ENCODE measurements at regions not wholly inside any gene's neighbourhood (a gene's known extent, or its start where the extent isn't known, plus 50 kb on each side); places are given as distances from the start of the nearest gene placed in this dataset.
"Not testable (repeated sequence)": the region's sequence is repeated elsewhere in the genome, so short reads cannot be mapped to it uniquely, and the experiment has no call there.

DNA sequence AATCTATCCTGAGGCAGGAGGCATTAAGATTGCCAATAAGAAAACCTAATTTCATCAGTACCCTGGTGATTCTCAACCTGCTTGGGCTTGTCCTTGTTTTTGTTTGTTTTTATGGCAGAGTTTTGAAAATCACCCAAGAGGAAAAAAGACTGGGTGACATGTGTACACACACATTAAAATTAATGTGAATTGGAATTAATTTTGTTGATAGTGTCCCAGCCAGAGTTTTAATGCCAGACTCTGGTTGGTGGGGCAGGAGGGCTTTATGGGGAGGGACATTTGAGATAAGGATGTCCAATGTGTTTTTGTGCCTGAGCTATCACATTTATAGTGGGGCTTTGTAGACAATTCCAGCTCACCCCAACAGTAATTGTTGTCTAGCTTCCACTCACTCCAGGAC, 184.6 kb downstream of the ID4 start:
- Mint-ChIP-seq H3K9me3 (ENCODE audit: unreplicated experiment) (no peaks in the 10 kb centered on the region), H3K4me1 (ENCODE audit: low read depth, unreplicated experiment) (no peaks in the 10 kb centered on the region), H3K27ac (ENCODE audit: unreplicated experiment) (no peak overlapping the region), H3K36me3 (ENCODE audit: insufficient read depth, unreplicated experiment) (no peaks in the 10 kb centered on the region), H3K4me3 (ENCODE audit: unreplicated experiment) (no peak overlapping the region), H3K27me3 (ENCODE audit: insufficient read depth, unreplicated experiment) (peaks cover 5% of the 10 kb centered on the region)
- Histone ChIP-seq H3K27me3 (replicated peaks; ENCODE audit: control insufficient read depth, insufficient read depth, low read length) (no peaks in the 10 kb centered on the region), H3K9me3 (no peaks in the 10 kb centered on the region), H3K36me3 (ENCODE audit: control insufficient read depth, insufficient read depth, low read length) (no peaks in the 10 kb centered on the region), H3K4me3 (ENCODE audit: low read depth, low read length) (no peak overlapping the region), H3K4me1 (no peaks in the 10 kb centered on the region)
- intact Hi-C loops (cut with micrococcal nuclease; ENCODE audit: unreplicated experiment), result no loop called here
- DNase-seq, result no peak
- POLR2A ChIA-PET, result no interaction called here
- TF ChIP-seq CTCF (IDR thresholded peaks at IDR 0.05; ENCODE audit: insufficient read depth in 1 of 2, low read depth in 1 of 2, low read length in 1 of 2, severe bottlenecking in 1 of 2, unreplicated experiment in 1 of 2), result no peak
- CTCF ChIA-PET, result no interaction called here
- BruUV-seq (replicated peaks), result no TSS peak

GRCh38 chr6:20023549-20024315, 186.6 kb downstream of the ID4 start:
- H3K36me3 Mint-ChIP-seq (ENCODE audit: insufficient read depth, unreplicated experiment); H3K9me3 Mint-ChIP-seq (ENCODE audit: unreplicated experiment); POLR2A ChIA-PET; BruUV-seq (replicated peaks); H3K36me3 ChIP-seq (ENCODE audit: control insufficient read depth, insufficient read depth, low read length); H3K4me3 Mint-ChIP-seq (ENCODE audit: unreplicated experiment); intact Hi-C loops (cut with micrococcal nuclease; ENCODE audit: unreplicated experiment); H3K27ac Mint-ChIP-seq (ENCODE audit: unreplicated experiment); CTCF ChIA-PET; H3K27me3 ChIP-seq (replicated peaks; ENCODE audit: control insufficient read depth, insufficient read depth, low read length); H3K9me3 ChIP-seq; DNase-seq; H3K4me1 ChIP-seq; H3K4me3 ChIP-seq (ENCODE audit: low read depth, low read length); H3K4me1 Mint-ChIP-seq (ENCODE audit: low read depth, unreplicated experiment): not testable (repeated sequence)
- peaks cover 15% of the 10 kb centered on the region for H3K27me3 Mint-ChIP-seq (ENCODE audit: insufficient read depth, unreplicated experiment)

DNA sequence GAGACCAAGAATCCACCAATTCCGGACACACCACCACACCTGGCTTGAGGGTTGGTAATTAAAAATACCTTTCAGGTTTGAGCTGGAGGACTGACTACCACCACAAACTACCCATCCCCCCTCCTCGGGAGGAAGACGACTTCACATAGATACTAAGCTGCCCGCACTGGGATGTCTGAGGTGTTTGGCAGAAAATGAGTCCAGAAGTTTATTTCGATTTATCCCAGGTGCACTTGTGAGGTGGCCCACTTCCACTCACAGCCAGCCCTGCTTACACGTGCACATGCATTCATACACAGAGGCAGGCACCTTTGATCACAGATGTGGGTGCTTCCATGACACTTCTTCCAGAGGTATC, 187.1 kb downstream of the ID4 start:
- H3K9me3 Mint-ChIP-seq (ENCODE audit: unreplicated experiment), result no peaks in the 10 kb centered on the region
- no peak overlapping the region for H3K27ac Mint-ChIP-seq (ENCODE audit: unreplicated experiment)
- Histone ChIP-seq H3K36me3 (ENCODE audit: control insufficient read depth, insufficient read depth, low read length) (no peaks in the 10 kb centered on the region), H3K4me1 (no peaks in the 10 kb centered on the region), H3K27me3 (replicated peaks; ENCODE audit: control insufficient read depth, insufficient read depth, low read length) (no peaks in the 10 kb centered on the region), H3K9me3 (no peaks in the 10 kb centered on the region), H3K4me3 (ENCODE audit: low read depth, low read length) (no peak overlapping the region)
- H3K36me3 Mint-ChIP-seq (ENCODE audit: insufficient read depth, unreplicated experiment), result no peaks in the 10 kb centered on the region
- no peak overlapping the region for H3K4me3 Mint-ChIP-seq (ENCODE audit: unreplicated experiment)
- no peaks in the 10 kb centered on the region for H3K4me1 Mint-ChIP-seq (ENCODE audit: low read depth, unreplicated experiment)
- ChIA-PET POLR2A (no interaction called here), CTCF (interaction anchor here (0.6 kb wide), 1 partner anchor 94 kb away, joined by 3 read pairs; no protein-coding TSS in a partner anchor)
- no peak for DNase-seq
- intact Hi-C loops (cut with micrococcal nuclease; ENCODE audit: unreplicated experiment), result no loop called here
- H3K27me3 Mint-ChIP-seq (ENCODE audit: insufficient read depth, unreplicated experiment), result peaks cover 15% of the 10 kb centered on the region
- no peak for TF ChIP-seq CTCF (IDR thresholded peaks at IDR 0.05; ENCODE audit: insufficient read depth in 1 of 2, low read depth in 1 of 2, low read length in 1 of 2, severe bottlenecking in 1 of 2, unreplicated experiment in 1 of 2)
- no TSS peak for BruUV-seq (replicated peaks)
